Effector memory CD8-positive, alpha-beta T cell (primary cell): ENCODE measurements at regions not wholly inside any gene's neighbourhood (a gene's known extent, or its start where the extent isn't known, plus 50 kb on each side); places are given as distances from the start of the nearest gene placed in this dataset.

Source experiments
- ATAC-seq: fragments of 150-1000 bp; cut with Tn5 transposase; replicated peaks from 2 replicates; pipeline ENCODE4 v1.10.0; 2021; ENCODE audit warnings: mild to moderate bottlenecking, moderate library complexity
- DNase-seq, 3 experiments: peaks; one replicate each; pipeline ENCODE4 v3.0.0; 2021
- H3K27ac Mint-ChIP-seq, 2 donors: one replicate each; pipeline ENCODE4 v1.8.0; 2022; ENCODE audit warnings: mild to moderate bottlenecking in 2 of 2, mixed read lengths in 2 of 2, moderate library complexity in 2 of 2
- H3K27me3 Mint-ChIP-seq, 2 donors: one replicate each; pipeline ENCODE4 v1.8.0; 2022; ENCODE audit warnings: mixed read lengths in 2 of 2
- H3K36me3 Mint-ChIP-seq: one replicate; pipeline ENCODE4 v1.8.0; 2022; ENCODE audit warnings: mild to moderate bottlenecking, moderate library complexity, mixed read lengths; ENCODE audit not compliant: insufficient read depth
- H3K4me1 Mint-ChIP-seq, 2 donors: one replicate each; pipeline ENCODE4 v1.8.0; 2022; ENCODE audit warnings: low read depth in 2 of 2, mixed read lengths in 2 of 2
- H3K4me3 Mint-ChIP-seq, 2 donors: one replicate each; pipeline ENCODE4 v1.8.0; 2022; ENCODE audit warnings: mild to moderate bottlenecking in 2 of 2, mixed read lengths in 2 of 2, moderate library complexity in 2 of 2
- H3K9me3 Mint-ChIP-seq, 2 donors: one replicate each; pipeline ENCODE4 v1.8.0; 2022; ENCODE audit warnings: mixed read lengths in 2 of 2

DNA sequence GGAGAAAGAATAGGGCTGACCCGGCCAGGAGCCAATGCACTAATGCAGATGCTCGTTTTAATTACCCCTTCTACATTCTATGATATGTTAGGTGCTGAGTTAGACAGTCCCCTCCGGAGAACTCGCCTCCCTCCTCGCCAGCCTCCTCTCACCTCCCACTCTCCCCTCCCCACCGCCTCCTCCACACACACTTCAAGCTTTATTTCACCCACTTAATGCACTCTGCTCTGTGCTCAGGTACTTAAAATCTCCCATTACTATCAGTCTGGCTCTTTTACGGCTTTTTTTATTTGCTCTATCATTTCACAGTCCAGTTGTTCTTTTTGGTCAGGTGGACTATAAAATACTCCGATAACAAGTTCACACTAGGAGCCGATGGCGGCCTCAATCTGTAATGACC, 231.6 kb downstream of the TEX36 start:
- ATAC-seq (no peak), DNase-seq (no peak)
- H3K36me3 Mint-ChIP-seq = no peaks in the 10 kb centered on the region
- peaks cover 24 to 29% of the 10 kb centered on the region in 2 donors for H3K27me3 Mint-ChIP-seq
- no peak overlapping the region for H3K4me3 Mint-ChIP-seq
- no peak overlapping the region for H3K27ac Mint-ChIP-seq
- H3K9me3 Mint-ChIP-seq = no peaks in the 10 kb centered on the region
- H3K4me1 Mint-ChIP-seq = no peaks in the 10 kb centered on the region

DNA sequence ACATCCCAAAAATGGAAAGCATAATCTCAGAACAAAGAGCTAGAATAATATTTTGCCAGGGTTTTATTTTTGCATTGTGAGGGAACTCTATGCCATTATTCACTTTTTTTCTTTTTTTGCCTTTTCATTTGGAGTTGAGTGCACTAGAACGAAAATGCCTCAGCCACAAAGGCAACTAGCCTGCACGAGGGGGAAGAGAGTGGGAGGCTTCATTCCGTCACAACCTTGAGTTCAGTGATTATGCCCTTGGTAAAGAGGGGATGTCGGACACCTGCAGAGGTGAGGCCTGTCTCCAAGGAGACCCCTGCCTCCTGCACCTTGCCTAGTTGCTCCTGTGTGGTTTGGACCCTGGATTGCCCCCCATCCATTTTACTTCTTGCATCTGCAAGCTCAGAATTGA, 232.7 kb downstream of the TEX36 start:
- no peaks in the 10 kb centered on the region for H3K9me3 Mint-ChIP-seq
- no peak for DNase-seq
- no peaks in the 10 kb centered on the region for H3K36me3 Mint-ChIP-seq
- H3K27me3 Mint-ChIP-seq = peaks cover 25 to 28% of the 10 kb centered on the region in 2 donors
- ATAC-seq = no peak
- no peak overlapping the region for H3K27ac Mint-ChIP-seq
- no peak overlapping the region for H3K4me3 Mint-ChIP-seq
- no peaks in the 10 kb centered on the region for H3K4me1 Mint-ChIP-seq

DNA sequence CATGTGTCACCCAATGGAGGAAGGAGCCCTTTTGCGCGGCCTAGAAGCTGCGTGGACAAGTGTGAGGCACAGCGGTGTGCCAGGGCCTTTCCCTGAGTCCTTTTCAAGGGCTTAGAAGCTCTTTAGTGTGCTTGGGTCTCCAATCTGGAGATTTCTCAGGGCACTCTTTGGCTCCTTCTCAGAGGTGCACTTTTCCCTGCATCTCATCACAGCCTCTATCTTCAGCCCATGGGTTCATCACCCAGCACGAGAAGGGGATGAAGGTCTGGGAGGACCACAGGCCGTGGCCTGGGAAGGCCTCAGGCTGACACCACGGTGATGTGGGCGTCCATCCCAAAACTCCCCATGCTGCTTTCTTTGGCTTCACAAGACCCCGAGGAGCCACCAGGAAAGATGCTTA, 233.4 kb downstream of the TEX36 start:
- Mint-ChIP-seq H3K36me3 (no peaks in the 10 kb centered on the region), H3K27me3 (peaks cover 26 to 30% of the 10 kb centered on the region in 2 donors), H3K9me3 (no peaks in the 10 kb centered on the region), H3K4me1 (no peaks in the 10 kb centered on the region), H3K27ac (no peak overlapping the region), H3K4me3 (no peak overlapping the region)
- ATAC-seq (no peak), DNase-seq (no peak)

DNA sequence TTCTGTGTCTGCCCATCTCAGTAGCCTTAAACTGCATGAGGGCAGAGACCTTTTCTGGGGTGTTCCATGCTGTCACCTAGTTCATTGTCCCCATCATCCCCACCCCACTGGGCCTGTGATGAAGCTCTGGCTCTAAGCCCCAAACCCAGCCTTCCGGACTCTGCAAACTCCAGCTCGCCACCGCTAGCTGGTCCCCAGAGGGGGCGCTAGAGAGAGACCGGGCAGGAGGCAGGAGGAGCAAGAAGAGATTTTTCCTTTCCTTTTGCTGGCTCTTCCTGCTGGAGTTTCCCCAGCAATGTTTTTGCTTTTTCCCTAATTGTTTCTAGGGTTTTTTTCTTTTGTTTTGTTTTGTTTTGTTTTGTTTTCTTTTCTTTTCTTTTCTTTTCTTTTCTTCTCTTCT, 234.4 kb downstream of the TEX36 start:
- no peaks in the 10 kb centered on the region for H3K36me3 Mint-ChIP-seq
- no peak overlapping the region for H3K27ac Mint-ChIP-seq
- peaks cover 26 to 29% of the 10 kb centered on the region in 2 donors for H3K27me3 Mint-ChIP-seq
- DNase-seq (no peak), ATAC-seq (no peak)
- H3K9me3 Mint-ChIP-seq = peaks cover 0 to 1% of the 10 kb centered on the region in 2 donors
- H3K4me3 Mint-ChIP-seq = no peak overlapping the region
- no peaks in the 10 kb centered on the region for H3K4me1 Mint-ChIP-seq

DNA sequence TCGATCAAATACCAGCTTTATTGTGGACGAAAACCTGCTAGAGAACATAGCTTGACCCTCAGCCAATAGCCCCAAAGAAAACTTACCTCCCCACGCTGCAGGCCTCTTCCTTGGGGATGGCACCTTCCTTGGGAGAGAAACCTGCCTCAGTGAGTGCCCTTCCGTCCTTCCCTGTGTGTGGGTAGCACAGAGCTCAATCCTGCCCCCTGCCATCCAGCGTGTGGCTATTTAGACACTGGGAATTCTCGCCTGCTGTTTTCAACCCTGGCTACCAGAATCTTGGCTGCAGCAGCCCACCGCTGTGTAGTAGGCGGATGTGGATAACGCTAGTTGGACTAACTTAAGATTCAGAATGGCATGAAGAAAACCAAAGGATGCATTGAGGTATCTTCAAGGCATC, 238.2 kb downstream of the TEX36 start:
- Mint-ChIP-seq H3K4me1 (no peaks in the 10 kb centered on the region), H3K36me3 (no peaks in the 10 kb centered on the region), H3K9me3 (peaks cover 0 to 1% of the 10 kb centered on the region in 2 donors)

DNA sequence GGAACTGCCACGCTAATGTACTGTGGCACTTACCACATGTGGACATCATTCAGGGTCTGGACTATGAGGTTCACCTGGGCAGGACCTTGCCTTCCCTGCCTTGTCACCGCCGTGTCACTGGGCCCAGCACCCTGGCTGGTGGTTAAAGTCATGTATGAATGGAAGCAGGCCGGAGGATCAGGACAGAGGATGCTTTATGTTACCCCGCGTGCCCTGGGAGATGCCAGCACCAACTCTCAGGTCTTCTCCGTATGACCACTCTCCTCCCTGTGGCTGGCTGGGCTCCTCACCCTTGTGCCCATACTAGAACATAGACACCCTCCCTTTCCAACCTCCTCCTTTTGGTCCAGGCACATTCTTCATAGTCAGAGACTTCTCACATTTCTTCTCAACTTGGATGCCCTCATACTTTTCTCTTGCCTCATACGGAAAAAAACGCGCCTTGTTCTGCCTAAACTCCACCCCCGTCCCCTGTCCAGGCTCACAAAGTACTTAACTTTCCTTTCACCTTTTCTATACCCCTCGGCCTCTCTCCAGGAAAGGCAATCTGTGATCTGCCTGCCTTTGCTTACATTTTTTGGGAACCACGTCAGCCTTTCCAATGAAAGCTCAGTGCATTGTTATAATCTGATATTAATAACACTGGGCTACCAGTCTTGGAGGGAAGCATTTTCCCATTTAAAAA, 240.0 kb downstream of the TEX36 start:
- ATAC-seq (no peak), DNase-seq (no peak)
- Mint-ChIP-seq H3K9me3 (peaks cover 0 to 1% of the 10 kb centered on the region in 2 donors), H3K27ac (no peak overlapping the region), H3K4me1 (no peaks in the 10 kb centered on the region), H3K27me3 (peaks cover 13 to 23% of the 10 kb centered on the region in 2 donors), H3K4me3 (no peak overlapping the region), H3K36me3 (no peaks in the 10 kb centered on the region)

More for the DNA sequence above, 238.2 kb downstream of the TEX36 start:
- Mint-ChIP-seq H3K27ac (no peak overlapping the region), H3K4me3 (no peak overlapping the region), H3K27me3 (peaks cover 13 to 23% of the 10 kb centered on the region in 2 donors)
- DNase-seq (no peak), ATAC-seq (no peak)

DNA sequence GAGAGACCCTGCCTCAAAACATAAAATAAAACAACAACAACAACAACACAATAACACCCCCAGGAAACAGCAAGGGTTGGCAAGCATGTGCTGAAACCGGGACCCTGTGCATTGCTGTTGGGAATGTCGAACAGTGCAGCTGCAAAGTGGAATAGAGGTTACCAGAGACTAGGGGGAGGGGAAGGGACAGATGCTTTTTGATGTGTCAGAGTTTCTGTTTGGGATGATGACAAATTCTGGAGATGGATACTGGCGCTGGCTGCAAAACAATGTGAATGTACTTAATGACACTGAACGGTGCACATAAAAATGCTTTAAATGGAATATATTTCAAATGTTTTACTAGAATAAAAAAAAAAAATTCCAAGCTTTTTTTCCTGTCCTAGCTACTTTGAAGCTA, 241.8 kb downstream of the TEX36 start:
- peaks cover 13 to 23% of the 10 kb centered on the region in 2 donors for H3K27me3 Mint-ChIP-seq
- no peak overlapping the region for H3K27ac Mint-ChIP-seq
- peaks cover 0 to 1% of the 10 kb centered on the region in 2 donors for H3K9me3 Mint-ChIP-seq
- H3K36me3 Mint-ChIP-seq = no peaks in the 10 kb centered on the region
- DNase-seq = no peak
- no peak overlapping the region for H3K4me3 Mint-ChIP-seq
- H3K4me1 Mint-ChIP-seq = no peaks in the 10 kb centered on the region
- no peak for ATAC-seq

DNA sequence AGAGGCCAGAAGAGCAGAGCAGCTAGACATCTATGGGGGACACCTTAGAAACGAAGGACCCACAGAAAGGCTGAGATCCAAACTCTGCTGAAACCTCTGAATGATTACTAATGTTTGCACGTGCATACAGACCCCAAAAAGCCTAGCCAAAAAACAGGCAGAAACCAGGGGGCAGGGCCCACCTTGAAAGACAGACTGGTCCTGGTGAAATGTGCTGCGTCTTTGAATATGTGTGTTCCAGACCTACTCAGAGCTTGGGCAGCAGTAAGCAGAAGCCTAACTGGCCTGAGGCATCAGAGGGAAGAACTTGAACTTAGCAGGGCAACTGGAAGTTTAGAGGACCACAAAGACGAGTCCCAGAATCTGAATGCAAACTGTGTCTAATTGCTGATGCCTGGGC, 251.8 kb downstream of the TEX36 start:
- Mint-ChIP-seq H3K9me3 (peaks cover 0 to 15% of the 10 kb centered on the region in 2 donors), H3K4me3 (no peak overlapping the region), H3K27me3 (peaks cover 9 to 16% of the 10 kb centered on the region in 2 donors), H3K4me1 (no peaks in the 10 kb centered on the region), H3K36me3 (no peaks in the 10 kb centered on the region), H3K27ac (no peak overlapping the region)
- ATAC-seq (no peak), DNase-seq (no peak)

DNA sequence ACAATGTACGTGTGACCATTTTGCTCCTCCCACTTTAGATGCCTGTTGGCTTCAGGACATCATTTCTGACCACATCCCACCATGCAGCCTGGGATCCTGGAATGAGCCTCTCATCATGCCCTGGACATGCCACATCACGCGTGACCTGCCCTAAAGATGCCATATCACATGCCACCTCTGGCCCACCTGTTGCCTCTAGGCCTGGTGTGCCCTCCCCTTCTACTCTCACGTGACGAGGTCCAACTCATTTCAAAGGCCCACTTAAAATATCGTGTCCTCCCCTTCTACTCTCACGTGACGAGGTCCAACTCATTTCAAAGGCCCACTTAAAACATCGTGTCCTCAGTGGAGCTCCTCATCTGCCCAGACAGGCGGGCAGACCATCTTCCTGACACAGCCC, 254.9 kb downstream of the TEX36 start:
- H3K4me1 Mint-ChIP-seq = no peaks in the 10 kb centered on the region
- no peak overlapping the region for H3K27ac Mint-ChIP-seq
- H3K4me3 Mint-ChIP-seq = no peak overlapping the region
- peaks cover 0 to 9% of the 10 kb centered on the region in 2 donors for H3K9me3 Mint-ChIP-seq
- no peak for ATAC-seq
- no peaks in the 10 kb centered on the region for H3K36me3 Mint-ChIP-seq
- no peak for DNase-seq
- H3K27me3 Mint-ChIP-seq = peaks cover 4 to 22% of the 10 kb centered on the region in 2 donors

DNA sequence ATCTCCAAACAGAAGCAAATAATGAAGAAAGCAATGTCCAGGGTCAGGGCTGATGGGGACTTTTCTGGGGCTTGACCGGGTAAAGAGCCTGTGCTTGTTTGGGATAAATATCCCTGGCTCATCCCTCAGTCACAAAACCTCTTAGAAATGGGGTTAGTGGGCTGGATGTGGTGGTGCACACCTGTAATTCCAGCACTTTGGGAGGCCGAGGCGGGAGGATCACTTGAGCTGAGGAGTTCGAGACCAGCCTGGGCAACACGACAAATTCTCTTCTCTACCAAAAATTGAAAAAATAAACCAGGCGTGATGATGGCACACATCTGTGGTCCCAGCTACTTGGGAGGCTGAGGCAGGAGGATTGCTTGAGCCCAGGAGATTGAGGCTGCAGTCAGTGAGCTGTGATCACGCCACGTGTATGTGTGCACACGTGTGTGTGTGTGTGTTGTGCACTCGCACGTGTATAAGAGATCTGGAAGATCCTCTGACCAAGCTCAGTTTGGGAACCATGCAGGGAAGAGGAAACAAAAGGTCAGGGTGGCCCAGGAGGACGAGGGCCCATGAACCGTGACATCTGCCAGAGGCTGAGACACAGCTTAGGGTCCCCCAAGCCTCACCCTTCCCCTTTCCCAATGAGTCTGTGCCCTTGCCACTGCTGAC, 258.6 kb downstream of the TEX36 start:
- DNase-seq = no peak
- Mint-ChIP-seq H3K27ac (no peak overlapping the region), H3K9me3 (peaks cover 0 to 9% of the 10 kb centered on the region in 2 donors), H3K27me3 (peaks cover 0 to 22% of the 10 kb centered on the region in 2 donors), H3K4me1 (no peaks in the 10 kb centered on the region), H3K36me3 (no peaks in the 10 kb centered on the region), H3K4me3 (no peak overlapping the region)
- no peak for ATAC-seq

DNA sequence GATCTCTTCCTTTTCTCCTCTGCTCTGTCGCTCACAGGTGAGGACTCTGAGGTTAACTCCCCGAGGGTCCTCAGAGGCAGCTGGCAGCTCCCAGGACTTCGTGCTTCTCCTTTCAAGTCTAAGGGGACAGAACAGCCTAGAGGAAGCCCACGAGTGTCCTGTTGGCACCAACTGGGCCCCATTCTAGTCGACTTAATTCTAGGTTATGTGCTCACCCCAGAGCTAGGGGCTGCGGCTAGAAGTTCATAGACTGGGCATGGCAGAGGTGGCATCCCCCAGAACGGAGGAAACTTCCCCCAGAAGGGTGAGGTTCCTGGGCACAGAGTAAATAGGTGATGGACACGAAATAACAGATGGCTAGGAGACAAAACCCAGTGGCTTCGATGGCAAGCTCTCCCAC, 259.4 kb downstream of the TEX36 start:
- DNase-seq (no peak), ATAC-seq (no peak)
- no peak overlapping the region for H3K4me3 Mint-ChIP-seq
- H3K4me1 Mint-ChIP-seq = no peaks in the 10 kb centered on the region
- peaks cover 0 to 27% of the 10 kb centered on the region in 2 donors for H3K27me3 Mint-ChIP-seq
- H3K27ac Mint-ChIP-seq = no peak overlapping the region
- peaks cover 0 to 9% of the 10 kb centered on the region in 2 donors for H3K9me3 Mint-ChIP-seq
- no peaks in the 10 kb centered on the region for H3K36me3 Mint-ChIP-seq

DNA sequence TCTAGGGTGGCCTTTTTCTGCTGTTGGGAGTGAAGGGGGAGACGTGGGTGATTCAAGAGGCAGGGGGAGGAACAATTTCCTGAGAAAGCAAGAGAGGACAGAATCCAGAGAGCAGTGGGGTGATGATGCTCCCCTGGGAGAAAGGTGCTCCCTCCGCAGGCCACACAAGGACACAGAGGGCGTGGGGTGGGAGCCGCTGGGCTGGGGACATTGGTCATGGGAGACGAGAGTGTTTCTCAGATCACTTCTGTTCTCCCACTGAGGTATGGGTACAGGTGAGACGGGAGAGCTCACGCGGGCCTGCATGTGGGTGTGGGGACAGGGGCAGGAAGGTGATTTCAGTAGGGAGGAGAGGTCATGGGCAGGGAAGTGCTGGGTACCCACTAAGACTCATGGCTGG, 259.5 kb upstream of the CTBP2 start:
- Mint-ChIP-seq H3K27me3 (peaks cover 0 to 19% of the 10 kb centered on the region in 2 donors), H3K36me3 (no peaks in the 10 kb centered on the region), H3K9me3 (no peaks in the 10 kb centered on the region), H3K4me3 (no peak overlapping the region), H3K4me1 (no peaks in the 10 kb centered on the region), H3K27ac (no peak overlapping the region)
- ATAC-seq (no peak), DNase-seq (no peak)

DNA sequence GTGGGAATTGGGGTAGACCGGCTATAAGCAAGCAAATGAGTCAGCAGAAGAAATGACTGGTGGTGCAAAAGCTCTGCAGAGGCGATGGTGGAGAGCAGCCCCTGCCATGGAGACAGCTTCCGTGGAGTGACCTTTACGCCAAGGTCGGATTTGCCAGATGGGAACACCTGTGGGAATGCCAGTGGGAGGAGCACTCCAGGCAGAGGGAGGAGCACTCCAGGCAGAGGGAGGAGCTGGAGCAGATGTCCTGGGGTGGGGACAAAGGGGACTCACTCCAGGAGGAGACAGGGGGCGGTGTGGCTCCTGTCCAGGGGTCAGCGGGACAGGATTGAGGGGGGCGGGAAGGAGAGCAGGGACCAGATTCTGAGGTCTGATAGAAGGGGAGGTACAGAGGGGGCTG, 258.8 kb upstream of the CTBP2 start:
- Mint-ChIP-seq H3K9me3 (no peaks in the 10 kb centered on the region), H3K4me1 (no peaks in the 10 kb centered on the region), H3K27me3 (peaks cover 0 to 14% of the 10 kb centered on the region in 2 donors), H3K27ac (no peak overlapping the region), H3K36me3 (no peaks in the 10 kb centered on the region), H3K4me3 (no peak overlapping the region)
- DNase-seq (no peak), ATAC-seq (no peak)

DNA sequence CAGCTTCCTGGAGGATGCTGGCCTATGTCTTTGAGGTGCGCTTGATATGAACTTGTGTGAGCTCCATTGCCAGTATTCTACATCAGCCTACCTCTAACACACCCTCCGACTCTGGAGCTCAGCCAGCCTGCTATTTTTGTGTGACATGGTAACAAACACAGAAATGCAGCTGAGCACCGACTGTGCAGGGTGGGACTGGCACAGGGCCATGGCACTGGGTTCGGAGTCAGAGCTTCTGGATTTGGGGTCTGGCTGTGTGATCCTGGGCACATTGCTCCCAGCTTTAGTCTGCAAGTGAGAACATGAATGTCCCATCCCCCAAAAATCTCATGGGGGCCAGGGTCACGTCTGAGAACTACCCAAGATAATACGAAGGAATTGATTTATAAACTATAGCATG, 257.2 kb upstream of the CTBP2 start:
- no peak for ATAC-seq
- H3K36me3 Mint-ChIP-seq = no peaks in the 10 kb centered on the region

More for the DNA sequence above, 257.2 kb upstream of the CTBP2 start:
- no peaks in the 10 kb centered on the region for H3K4me1 Mint-ChIP-seq
- H3K4me3 Mint-ChIP-seq = no peak overlapping the region
- no peak for DNase-seq
- H3K27me3 Mint-ChIP-seq = peaks cover 0 to 14% of the 10 kb centered on the region in 2 donors
- no peak overlapping the region for H3K27ac Mint-ChIP-seq
- no peaks in the 10 kb centered on the region for H3K9me3 Mint-ChIP-seq
